HepG2 (cell line): ENCODE measurements at regions not wholly inside any gene's neighbourhood (a gene's known extent, or its start where the extent isn't known, plus 50 kb on each side); places are given as distances from the start of the nearest gene placed in this dataset.
"Not testable (repeated sequence)": the region's sequence is repeated elsewhere in the genome, so short reads cannot be mapped to it uniquely, and the experiment has no call there.

ENCODE experiments used
- CTCF ChIP-seq: sonication (generic); formaldehyde crosslinking; IDR thresholded peaks from 2 replicates; pipeline ENCODE4 v1.5.0; 2020; ENCODE audit warnings: mild to moderate bottlenecking, missing genetic modification reagents, moderate library complexity
- ESRRA ChIP-seq: sonication (generic); formaldehyde crosslinking; IDR thresholded peaks from 2 replicates; pipeline ENCODE4 v1.5.1; 2020; ENCODE audit warnings: mild to moderate bottlenecking, low read depth, missing genetic modification reagents
- FOXO4 ChIP-seq: sonication (generic); formaldehyde crosslinking; conservative IDR thresholded peaks from 2 replicates; pipeline ENCODE4 v1.8.1; 2023; ENCODE audit warnings: missing genetic modification reagents
- HMG20A ChIP-seq: IDR thresholded peaks from 2 replicates; pipeline ENCODE4 v1.6.1; 2016; ENCODE audit warnings: borderline replicate concordance
- KLF16 ChIP-seq, 2 experiments: sonication (generic) in 1 of 2; formaldehyde crosslinking in 1 of 2; IDR thresholded peaks; 2 replicates each; pipeline versions ENCODE4 v1.6.1 to v1.8.0; 2016 to 2023; ENCODE audit warnings: missing genetic modification reagents in 2 of 2, missing compliant biosample characterization in 1 of 2
- U2AF1 ChIP-seq: fragments of 200-400 bp; formaldehyde crosslinking; optimal IDR thresholded peaks from 2 replicates; pipeline ENCODE3; 2017; ENCODE audit warnings: mild to moderate bottlenecking, low read depth, low read length

GRCh38 chrX:3470211-3470679 is 123.8 kb upstream of the MXRA5 start:
- TF ChIP-seq HMG20A (CRISPR knock-in tag); CTCF (CRISPR knock-in tag); ESRRA (CRISPR knock-in tag); U2AF1; KLF16 (CRISPR knock-in tag; IDR thresholded peaks at IDR 0.05); FOXO4 (CRISPR knock-in tag): not testable (repeated sequence)
